WERI-Rb-1 (cell line): ENCODE measurements at regions not wholly inside any gene's neighbourhood (a gene's known extent, or its start where the extent isn't known, plus 50 kb on each side); places are given as distances from the start of the nearest gene placed in this dataset.
A peak's percentile ranks its signal among the peaks of the same experiment; 100 is the strongest.

Experiments used
- DNase-seq: peaks from one replicate; pipeline ENCODE4 v3.0.0-alpha.2; 2020
- H3K27ac ChIP-seq: fragments of 250-450 bp; sonication (Bioruptor Pico); 2 replicates; pipeline ENCODE4 v1.5.1; 2020; ENCODE audit warnings: mild to moderate bottlenecking, moderate library complexity
- H3K27me3 ChIP-seq: fragments of 250-450 bp; sonication (Bioruptor Pico); 2 replicates; pipeline ENCODE4 v1.5.1; 2021; ENCODE audit warnings: mild to moderate bottlenecking, low read depth, moderate library complexity; ENCODE audit not compliant: insufficient read depth, severe bottlenecking
- H3K36me3 ChIP-seq: fragments of 250-450 bp; sonication (Bioruptor Pico); 2 replicates; pipeline ENCODE4 v1.5.1; 2020; ENCODE audit warnings: mild to moderate bottlenecking, moderate library complexity
- H3K4me3 ChIP-seq: 2 replicates; pipeline ENCODE4 v1.5.1; 2011; ENCODE audit warnings: low read depth, mild to moderate bottlenecking, control low read depth, low read length
- H3K9me3 ChIP-seq: fragments of 250-450 bp; sonication (Bioruptor Pico); 2 replicates; pipeline ENCODE4 v1.5.1; 2021; ENCODE audit warnings: mild to moderate bottlenecking, moderate library complexity; ENCODE audit not compliant: severe bottlenecking
- TF ChIP-seq, protein P1 (sequence below): IDR thresholded peaks from 2 replicates; pipeline ENCODE4 v1.5.1; 2011; ENCODE audit warnings: low read depth, mild to moderate bottlenecking, control low read depth, inconsistent platforms, low read length

DNA sequence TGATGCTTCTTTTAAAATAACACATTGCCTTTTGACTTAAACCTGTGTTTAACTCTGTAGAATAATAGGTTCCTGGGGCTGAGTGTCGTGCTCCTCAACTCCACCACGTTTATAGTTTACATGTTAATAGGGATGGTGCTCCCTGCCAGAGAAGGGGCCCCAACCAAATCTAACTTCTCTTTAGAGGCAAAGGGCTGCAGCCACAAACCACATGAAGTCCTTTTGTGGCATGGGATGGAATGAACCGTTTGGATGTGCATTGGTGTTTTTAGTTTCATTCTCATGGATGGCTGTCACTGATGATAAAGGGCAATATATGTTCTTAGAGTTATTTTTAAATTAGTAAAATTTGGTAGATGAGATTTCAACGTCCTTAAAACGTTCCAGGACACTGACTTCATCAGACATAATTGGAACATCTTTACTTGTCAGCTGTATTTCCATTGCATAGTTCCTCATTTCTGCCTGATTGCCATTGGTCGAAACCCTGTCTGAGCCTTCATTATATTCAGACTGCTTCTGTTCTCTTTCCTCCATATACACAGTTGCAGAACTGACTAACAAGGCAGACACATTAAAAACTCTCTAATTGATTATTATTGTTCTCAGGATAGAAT lies 60.4 kb upstream of the HPF1 start:
- no peaks in the 10 kb centered on the region for H3K36me3 ChIP-seq
- no peak overlapping the region for H3K27ac ChIP-seq
- TF ChIP-seq, protein P1, sequence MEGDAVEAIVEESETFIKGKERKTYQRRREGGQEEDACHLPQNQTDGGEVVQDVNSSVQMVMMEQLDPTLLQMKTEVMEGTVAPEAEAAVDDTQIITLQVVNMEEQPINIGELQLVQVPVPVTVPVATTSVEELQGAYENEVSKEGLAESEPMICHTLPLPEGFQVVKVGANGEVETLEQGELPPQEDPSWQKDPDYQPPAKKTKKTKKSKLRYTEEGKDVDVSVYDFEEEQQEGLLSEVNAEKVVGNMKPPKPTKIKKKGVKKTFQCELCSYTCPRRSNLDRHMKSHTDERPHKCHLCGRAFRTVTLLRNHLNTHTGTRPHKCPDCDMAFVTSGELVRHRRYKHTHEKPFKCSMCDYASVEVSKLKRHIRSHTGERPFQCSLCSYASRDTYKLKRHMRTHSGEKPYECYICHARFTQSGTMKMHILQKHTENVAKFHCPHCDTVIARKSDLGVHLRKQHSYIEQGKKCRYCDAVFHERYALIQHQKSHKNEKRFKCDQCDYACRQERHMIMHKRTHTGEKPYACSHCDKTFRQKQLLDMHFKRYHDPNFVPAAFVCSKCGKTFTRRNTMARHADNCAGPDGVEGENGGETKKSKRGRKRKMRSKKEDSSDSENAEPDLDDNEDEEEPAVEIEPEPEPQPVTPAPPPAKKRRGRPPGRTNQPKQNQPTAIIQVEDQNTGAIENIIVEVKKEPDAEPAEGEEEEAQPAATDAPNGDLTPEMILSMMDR = no peak
- H3K9me3 ChIP-seq = no peaks in the 10 kb centered on the region
- H3K4me3 ChIP-seq = no peak overlapping the region
- DNase-seq = no peak
- H3K27me3 ChIP-seq = no peaks in the 10 kb centered on the region

DNA sequence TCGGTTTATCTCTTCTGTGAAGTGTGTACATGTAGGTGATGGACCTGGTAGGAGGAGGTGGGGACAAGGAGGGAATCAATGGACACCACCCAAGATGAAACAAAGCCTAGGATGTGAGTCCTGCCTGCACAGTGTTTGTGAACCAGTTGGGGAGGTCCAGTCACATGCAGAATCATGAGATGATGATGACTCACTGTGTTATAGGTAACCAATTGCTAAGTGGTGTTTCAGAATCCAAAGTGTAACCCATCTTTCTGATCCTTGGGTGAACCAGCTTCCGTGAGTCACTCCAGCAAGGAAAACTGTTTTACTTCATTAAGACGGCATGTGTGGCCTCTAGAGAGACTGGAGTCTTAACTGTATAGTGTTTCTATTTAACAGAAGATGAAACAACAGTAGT lies 57.9 kb upstream of the HPF1 start:
- H3K27ac ChIP-seq = no peak overlapping the region
- H3K9me3 ChIP-seq = no peaks in the 10 kb centered on the region
- no peak for DNase-seq
- H3K36me3 ChIP-seq = no peaks in the 10 kb centered on the region
- TF ChIP-seq, protein P1 = no peak
- H3K27me3 ChIP-seq = no peaks in the 10 kb centered on the region
- H3K4me3 ChIP-seq = no peak overlapping the region

DNA sequence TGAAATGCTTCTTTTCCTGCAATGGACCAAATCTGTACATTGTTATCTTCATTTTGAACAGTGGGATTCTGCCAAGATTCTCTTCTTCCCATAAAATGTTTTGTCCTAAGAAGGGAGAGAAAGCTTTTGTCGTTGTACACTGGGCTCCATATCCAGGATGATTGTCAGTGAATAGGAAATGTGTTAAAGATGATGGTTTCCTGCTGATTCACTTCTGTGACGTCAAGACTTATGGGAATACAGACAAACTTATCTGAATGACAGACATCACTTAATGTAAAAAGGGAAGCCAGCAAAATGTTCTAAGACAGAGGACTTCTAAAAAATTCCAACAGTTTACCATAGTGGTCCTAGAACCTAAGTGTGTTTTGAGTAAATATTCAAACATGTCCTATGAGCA lies 53.7 kb upstream of the HPF1 start:
- H3K27ac ChIP-seq = no peak overlapping the region
- DNase-seq = no peak

DNA sequence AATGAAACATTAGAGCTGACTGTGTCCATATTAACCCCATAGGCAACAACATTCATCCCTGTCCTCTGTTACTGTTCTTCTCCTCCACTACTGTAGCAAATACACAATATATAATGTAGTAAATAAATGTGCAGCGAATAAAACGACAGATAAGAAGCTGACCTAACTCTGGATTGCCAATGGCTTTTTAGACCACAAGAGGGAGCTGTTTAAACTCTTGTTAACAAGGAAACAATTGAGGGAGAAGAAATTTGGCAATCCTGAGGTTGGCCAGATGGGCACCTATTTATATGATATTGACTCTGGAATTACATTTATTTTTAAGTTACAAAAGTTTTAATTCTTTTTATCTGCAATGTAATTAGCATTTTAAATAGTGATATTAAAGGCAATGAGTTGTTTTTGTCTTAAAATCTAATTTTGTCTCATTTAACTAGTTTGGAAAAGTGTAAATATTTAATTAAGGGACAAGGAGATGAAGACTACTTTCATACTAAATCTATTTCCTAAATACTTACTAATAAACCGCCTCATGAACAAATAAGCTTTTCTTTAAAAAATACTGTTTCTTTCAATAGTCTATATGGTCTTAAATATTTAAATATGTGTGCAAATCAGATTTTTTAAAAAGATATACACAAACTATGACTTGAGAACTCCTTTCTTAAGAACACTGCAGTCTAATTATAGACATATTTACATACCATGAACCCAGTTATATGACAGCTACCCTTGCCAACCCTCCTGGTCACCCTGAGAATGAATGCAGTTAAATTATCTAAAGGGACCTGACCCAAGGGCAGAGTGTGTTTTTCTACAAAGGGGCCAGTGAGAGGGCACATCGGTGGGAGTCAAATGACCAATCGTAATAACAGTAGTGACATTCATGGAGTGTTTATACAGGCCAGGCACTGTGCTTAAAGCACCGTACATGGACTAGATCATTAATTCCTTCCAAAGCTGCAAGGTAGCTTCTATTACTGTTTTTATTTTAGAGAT lies 52.9 kb upstream of the HPF1 start:
- peak; percentile 50 for DNase-seq
- Histone ChIP-seq H3K27me3 (no peaks in the 10 kb centered on the region), H3K27ac (no peak overlapping the region), H3K9me3 (peaks cover 1% of the 10 kb centered on the region), H3K36me3 (no peaks in the 10 kb centered on the region), H3K4me3 (no peak overlapping the region)
- TF ChIP-seq, protein P1 = peak; percentile 60

More for the DNA sequence above, 53.7 kb upstream of the HPF1 start:
- no peaks in the 10 kb centered on the region for H3K27me3 ChIP-seq
- no peaks in the 10 kb centered on the region for H3K36me3 ChIP-seq
- TF ChIP-seq, protein P1 = no peak
- no peak overlapping the region for H3K4me3 ChIP-seq
- no peaks in the 10 kb centered on the region for H3K9me3 ChIP-seq

DNA sequence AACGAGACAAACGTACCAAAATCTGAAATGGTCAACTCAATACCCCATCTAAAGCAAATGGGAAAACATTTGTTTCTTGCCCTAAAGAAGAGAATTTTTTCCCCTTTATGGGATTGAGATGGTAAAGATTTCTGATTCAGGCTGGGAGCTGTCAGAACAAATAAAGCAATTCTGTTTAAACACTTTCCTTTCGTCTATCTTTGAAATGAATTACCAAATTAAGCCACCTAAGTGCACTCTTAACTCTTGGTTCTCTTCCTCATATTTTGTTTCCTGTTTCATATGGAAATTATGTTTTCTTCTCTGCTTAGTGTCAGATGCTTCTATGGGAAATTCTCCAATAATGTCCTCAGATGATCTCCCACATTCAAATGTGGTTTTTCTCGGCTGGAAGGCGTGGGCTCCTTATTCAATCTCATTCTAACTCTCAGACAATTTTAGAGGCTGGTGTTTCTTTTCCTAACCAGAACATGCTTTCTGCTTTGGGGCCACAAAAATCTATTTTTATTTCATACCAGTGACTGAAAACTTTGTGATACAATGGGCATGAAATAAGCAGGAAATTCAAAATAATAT lies 50.3 kb upstream of the HPF1 start:
- H3K27ac ChIP-seq = no peak overlapping the region
- no peak for DNase-seq
- no peak overlapping the region for H3K4me3 ChIP-seq
- no peaks in the 10 kb centered on the region for H3K36me3 ChIP-seq
- TF ChIP-seq, protein P1 = no peak
- peaks cover 4% of the 10 kb centered on the region for H3K9me3 ChIP-seq
- no peaks in the 10 kb centered on the region for H3K27me3 ChIP-seq
